Pancreas (tissue), 10 donors: ENCODE measurements at regions not wholly inside any gene's neighbourhood (a gene's known extent, or its start where the extent isn't known, plus 50 kb on each side); places are given as distances from the start of the nearest gene placed in this dataset.

Experiments
- ATAC-seq, 4 donors: fragments of 200-7000 bp; cut with Tn5 transposase; one replicate each; pipeline versions ENCODE4 v1.8.0 to v1.9.1; 2020; ENCODE audit warnings: mild to moderate bottlenecking in 4 of 4, moderate library complexity in 4 of 4
- DNase-seq, 6 donors: peaks; one replicate each; pipeline ENCODE4 v3.0.0-alpha.2; 2020
- FAIRE-seq: peaks from 2 replicates; lab custom pipeline; 2012; peaks lifted over from hg19 to GRCh38; lab: Jason Lieb, UNC
- H3K27ac ChIP-seq, 4 donors: fragments of 200-600 bp; sonication (generic); 1 replicate in 3 of 4; 2 replicates in 1 of 4; pipeline versions ENCODE4 v1.5.0 to v1.8.0; 2020
- H3K27me3 ChIP-seq, 4 donors: fragments of 200-600 bp; one replicate each; pipeline ENCODE4 v1.8.0; 2021
- H3K36me3 ChIP-seq, 3 donors: fragments of 200-600 bp; sonication (generic) in 1 of 3; one replicate each; pipeline versions ENCODE4 v1.5.0 to v1.8.0; 2020 to 2021
- H3K4me1 ChIP-seq, 3 donors: fragments of 200-600 bp; one replicate each; pipeline ENCODE4 v1.8.0; 2021
- H3K4me3 ChIP-seq, 4 donors: fragments of 200-600 bp; sonication (generic) in 2 of 4; one replicate each; pipeline versions ENCODE4 v1.5.0 to v1.8.0; 2020 to 2021
- H3K9me3 ChIP-seq, 4 donors: fragments of 200-600 bp; one replicate each; pipeline ENCODE4 v1.8.0; 2021
- CTCF ChIP-seq, 4 donors: fragments of 200-600 bp; sonication (generic) in 3 of 4; IDR thresholded peaks; one replicate each; pipeline versions ENCODE4 v1.5.0 to v1.8.0; 2021; ENCODE audit warnings: antibody characterized with exemption in 4 of 4
- WGBS, 2 donors: extraction: QIAGEN DNeasy Blood & Tissue Kit; methylation state at CpG; one replicate each; pipeline ENCODE4 v1.1.7; 2013; 5-methylcytosine and 5-hydroxymethylcytosine counted together
- intact Hi-C, 3 donors: fragments of 100-400 bp; cut with DNase I; formaldehyde crosslinking; loops; one replicate each; pipeline versions ENCODE4 v1.11.1 to v1.14.2; 2022
- donor health status: healthy with polysubstance abuse.
- donor health status: DM: no; HTN: no; CAD: no; lungs with moderate emphysema.
- donor health status: DM: no; HTN: no; CAD: no.
- donor health status: control.
- donor health status: control.
- donor health status: Bipolar disorder and iron deficiency.
- donor health status: DM: yes; HTN: yes; CAD: no.
- donor health status: DM: no; HTN: no; CAD: no.
- donor health status: DM: no; HTN: no; CAD: no.
- donor health status: DM: yes; HTN: yes; CAD: no.

DNA sequence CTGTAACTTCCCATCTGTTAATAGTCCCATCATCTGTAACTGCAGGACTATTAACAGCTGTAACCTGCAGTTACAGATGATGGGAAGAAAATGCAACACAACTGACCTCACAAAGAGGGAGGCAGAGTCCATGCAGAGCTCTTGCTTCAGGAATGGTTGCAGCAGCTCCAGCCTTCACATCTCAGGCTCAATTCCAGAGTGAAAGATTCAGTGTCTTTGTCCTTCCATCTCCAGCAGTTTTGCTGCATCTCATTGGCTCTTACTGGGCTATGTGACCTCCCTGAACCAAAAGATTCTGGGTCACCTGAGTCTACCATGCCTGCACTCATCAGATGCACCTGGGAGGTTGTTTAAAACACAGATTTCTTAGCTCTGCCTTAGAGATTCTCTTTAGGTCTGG lies 686.7 kb downstream of the MATN1 start:
- ATAC-seq (no peak), FAIRE-seq (no peak)
- intact Hi-C loops: no loop called here

GRCh38 chr1:30036229-30036547 lies 687.2 kb downstream of the MATN1 start:
- WGBS, 2 donors: 64 to 71% methylated on average over 6 of the region's 6 CpGs
- Histone ChIP-seq H3K27me3 (no peaks in the 10 kb centered on the region), H3K27ac (no peak overlapping the region), H3K36me3 (no peaks in the 10 kb centered on the region), H3K9me3 (no peaks in the 10 kb centered on the region), H3K4me1 (no peaks in the 10 kb centered on the region), H3K4me3 (no peak overlapping the region)
- intact Hi-C loops: no loop called here
- no peak for FAIRE-seq
- no peak for TF ChIP-seq CTCF (IDR thresholded peaks at IDR 0.05)
- no peak for DNase-seq
- no peak for ATAC-seq

More for the DNA sequence above, 686.7 kb downstream of the MATN1 start:
- no peak for TF ChIP-seq CTCF (IDR thresholded peaks at IDR 0.05)
- no peaks in the 10 kb centered on the region for H3K9me3 ChIP-seq
- no peak overlapping the region for H3K27ac ChIP-seq
- no peak for DNase-seq
- no peaks in the 10 kb centered on the region for H3K4me1 ChIP-seq
- H3K27me3 ChIP-seq: no peaks in the 10 kb centered on the region
- no peak overlapping the region for H3K4me3 ChIP-seq
- H3K36me3 ChIP-seq: no peaks in the 10 kb centered on the region

DNA sequence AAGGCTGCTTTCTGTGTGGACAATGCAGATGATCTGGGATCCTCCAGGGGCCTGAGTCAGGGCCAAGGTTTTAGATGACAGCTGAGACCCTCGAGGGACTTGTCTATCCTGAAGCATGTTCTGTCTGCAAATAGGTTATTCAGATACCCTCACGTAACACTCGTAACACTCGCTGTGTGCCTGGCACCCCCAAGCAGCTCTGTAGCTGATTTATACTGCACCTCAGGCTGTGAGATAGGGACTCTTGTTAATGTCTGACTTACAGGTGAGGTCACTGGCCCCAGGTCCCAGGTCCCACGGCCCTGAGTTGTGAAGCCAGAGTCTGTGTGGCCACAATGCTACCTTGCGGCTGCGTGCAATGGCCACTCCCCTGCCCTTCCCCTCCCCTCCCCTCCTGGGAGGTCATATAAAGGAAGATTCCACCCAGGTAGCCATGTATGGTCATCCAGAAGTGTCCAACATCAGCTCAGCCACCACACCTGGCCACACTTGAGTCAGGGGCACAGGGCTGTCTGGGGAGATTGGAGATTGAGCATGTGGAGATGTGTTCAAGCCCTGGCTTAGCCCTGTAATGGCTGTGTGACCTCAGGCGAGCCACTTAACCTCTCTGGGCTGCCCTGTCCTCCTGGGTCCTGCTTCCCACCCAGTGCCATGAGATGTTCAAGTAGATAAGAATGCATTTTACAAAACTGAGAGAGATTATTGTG lies 687.7 kb downstream of the MATN1 start:
- Histone ChIP-seq H3K36me3 (no peaks in the 10 kb centered on the region), H3K4me3 (no peak overlapping the region), H3K9me3 (no peaks in the 10 kb centered on the region), H3K27ac (no peak overlapping the region), H3K4me1 (no peaks in the 10 kb centered on the region), H3K27me3 (no peaks in the 10 kb centered on the region)
- 57 to 69% methylated on average over 8 of the region's 8 CpGs for WGBS, 2 donors
- intact Hi-C loops: no loop called here
- no peak for TF ChIP-seq CTCF (IDR thresholded peaks at IDR 0.05)
- no peak for FAIRE-seq
- no peak for ATAC-seq
- no peak for DNase-seq

DNA sequence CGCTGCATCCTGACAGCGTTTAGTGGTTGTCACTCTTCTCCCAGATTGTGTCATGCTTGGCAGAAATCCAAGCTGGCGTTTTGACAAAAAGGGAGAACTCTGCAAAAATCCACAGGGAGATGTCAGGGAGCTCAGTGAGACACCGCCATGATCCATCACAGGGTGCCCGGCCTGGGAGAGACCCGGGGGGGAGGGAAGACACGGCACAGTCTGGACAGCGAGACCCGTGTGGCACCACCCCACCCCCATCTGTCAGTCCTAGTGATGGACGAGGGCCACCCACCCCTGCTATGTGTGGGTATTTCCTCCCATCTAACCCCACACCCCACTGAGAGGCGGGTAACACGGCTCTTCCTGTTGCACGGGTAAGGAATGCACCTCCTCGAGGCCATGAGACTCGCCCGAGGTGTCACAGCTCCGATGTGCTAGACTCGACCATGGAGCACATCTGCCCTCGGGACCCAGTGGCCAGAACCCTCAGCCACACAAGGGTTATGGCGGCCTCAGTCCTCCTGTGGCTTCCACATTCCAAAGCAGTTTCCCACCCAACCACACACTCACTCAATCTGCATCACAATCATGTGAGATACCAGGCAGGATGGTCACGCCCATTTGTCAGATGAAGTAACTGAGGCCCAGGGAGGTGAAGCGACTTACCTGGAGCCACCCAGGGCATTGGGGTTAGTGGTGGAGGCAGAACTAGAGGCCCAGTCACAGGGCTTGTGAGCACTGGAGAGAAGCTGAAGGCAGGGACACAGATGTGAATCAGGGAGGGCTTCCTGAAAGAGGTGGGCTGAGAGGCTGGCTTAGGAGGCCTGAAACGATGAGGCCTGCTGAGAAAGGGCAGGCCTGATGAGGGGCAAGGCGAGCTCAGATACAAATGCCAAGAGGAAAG lies 688.5 kb downstream of the MATN1 start:
- no peak for TF ChIP-seq CTCF (IDR thresholded peaks at IDR 0.05)
- Histone ChIP-seq H3K9me3 (no peaks in the 10 kb centered on the region), H3K4me3 (no peak overlapping the region), H3K27me3 (no peaks in the 10 kb centered on the region), H3K4me1 (no peaks in the 10 kb centered on the region), H3K36me3 (no peaks in the 10 kb centered on the region), H3K27ac (no peak overlapping the region)
- WGBS, 2 donors: 39 to 47% methylated on average over 24 of the region's 24 CpGs
- intact Hi-C loops: no loop called here
- DNase-seq: no peak
- FAIRE-seq: no peak
- no peak for ATAC-seq
